Lower lobe of right lung (tissue), 2 donors: ENCODE measurements at regions not wholly inside any gene's neighbourhood (a gene's known extent, or its start where the extent isn't known, plus 50 kb on each side); places are given as distances from the start of the nearest gene placed in this dataset.

Experiments
- ATAC-seq, 2 donors: fragments of 200-7000 bp; cut with Tn5 transposase; one replicate each; pipeline ENCODE4 v1.9.1; 2020 to 2022; ENCODE audit warnings: mild to moderate bottlenecking in 2 of 2, moderate library complexity in 2 of 2
- DNase-seq: peaks from one replicate; pipeline ENCODE4 v3.0.0-alpha.2; 2020
- H3K27ac ChIP-seq: fragments of 200-600 bp; one replicate; pipeline ENCODE4 v1.8.0; 2022
- H3K27me3 ChIP-seq: fragments of 200-600 bp; one replicate; pipeline ENCODE4 v1.8.0; 2022; ENCODE audit warnings: low read depth
- H3K36me3 ChIP-seq: fragments of 200-600 bp; one replicate; pipeline ENCODE4 v1.8.0; 2022; ENCODE audit warnings: mild to moderate bottlenecking
- H3K4me1 ChIP-seq: fragments of 200-600 bp; one replicate; pipeline ENCODE4 v1.8.0; 2022
- H3K4me3 ChIP-seq: fragments of 200-600 bp; one replicate; pipeline ENCODE4 v1.8.0; 2022; ENCODE audit warnings: mild to moderate bottlenecking
- H3K9me3 ChIP-seq: fragments of 200-600 bp; one replicate; pipeline ENCODE4 v1.8.0; 2022
- intact Hi-C: fragments of 100-400 bp; cut with DNase I; formaldehyde crosslinking; loops from one replicate; pipeline ENCODE4 v1.11.0; 2022
- TF ChIP-seq, protein P1 (sequence below): fragments of 200-600 bp; IDR thresholded peaks from one replicate; pipeline ENCODE4 v1.8.0; 2022; ENCODE audit warnings: antibody characterized with exemption, mild to moderate bottlenecking
- donor health status: DM: no; HTN: yes; CAD: no; lungs with severe emphysema.

DNA sequence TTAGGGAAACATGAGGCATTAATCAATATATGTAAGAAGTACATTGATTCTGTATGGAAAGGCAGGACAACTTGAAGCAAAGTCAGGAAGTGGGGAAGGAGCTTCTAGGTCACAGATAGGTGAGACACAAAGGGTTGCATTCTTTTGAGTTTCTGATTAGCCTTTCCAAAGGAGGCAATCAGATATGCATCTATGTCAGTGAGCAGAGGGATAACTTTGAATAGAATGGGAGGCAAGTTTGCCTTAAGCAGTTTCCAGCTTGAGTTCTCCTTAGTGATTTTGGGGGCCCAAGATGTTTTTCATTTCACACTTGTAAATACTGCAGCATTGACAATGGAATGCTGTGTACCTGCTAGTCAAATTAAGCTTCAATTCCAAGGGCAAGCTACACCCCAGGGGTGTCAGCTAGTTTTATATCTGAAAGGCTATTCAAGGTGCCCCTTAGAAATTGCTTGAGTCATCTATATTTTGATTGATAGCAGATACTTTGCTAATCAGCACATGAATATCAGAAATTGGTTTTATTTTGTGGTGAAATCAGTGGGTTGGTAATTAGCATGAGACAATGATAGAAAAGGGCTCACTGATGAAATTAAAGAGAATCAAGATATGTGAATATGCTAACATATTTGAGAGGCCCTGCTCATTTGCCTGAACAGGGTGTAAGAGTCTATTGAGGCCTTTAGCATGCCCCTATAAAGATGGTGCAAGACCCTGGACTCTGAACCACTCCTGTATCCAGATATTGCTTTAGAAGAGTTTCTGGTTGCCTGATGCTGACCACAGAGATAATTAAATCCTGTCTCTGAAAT lies 131.5 kb downstream of the TMEM17 start:
- no peaks in the 10 kb centered on the region for H3K36me3 ChIP-seq
- no peaks in the 10 kb centered on the region for H3K27me3 ChIP-seq
- intact Hi-C loops = no loop called here
- peaks cover 6% of the 10 kb centered on the region for H3K9me3 ChIP-seq
- TF ChIP-seq, protein P1, sequence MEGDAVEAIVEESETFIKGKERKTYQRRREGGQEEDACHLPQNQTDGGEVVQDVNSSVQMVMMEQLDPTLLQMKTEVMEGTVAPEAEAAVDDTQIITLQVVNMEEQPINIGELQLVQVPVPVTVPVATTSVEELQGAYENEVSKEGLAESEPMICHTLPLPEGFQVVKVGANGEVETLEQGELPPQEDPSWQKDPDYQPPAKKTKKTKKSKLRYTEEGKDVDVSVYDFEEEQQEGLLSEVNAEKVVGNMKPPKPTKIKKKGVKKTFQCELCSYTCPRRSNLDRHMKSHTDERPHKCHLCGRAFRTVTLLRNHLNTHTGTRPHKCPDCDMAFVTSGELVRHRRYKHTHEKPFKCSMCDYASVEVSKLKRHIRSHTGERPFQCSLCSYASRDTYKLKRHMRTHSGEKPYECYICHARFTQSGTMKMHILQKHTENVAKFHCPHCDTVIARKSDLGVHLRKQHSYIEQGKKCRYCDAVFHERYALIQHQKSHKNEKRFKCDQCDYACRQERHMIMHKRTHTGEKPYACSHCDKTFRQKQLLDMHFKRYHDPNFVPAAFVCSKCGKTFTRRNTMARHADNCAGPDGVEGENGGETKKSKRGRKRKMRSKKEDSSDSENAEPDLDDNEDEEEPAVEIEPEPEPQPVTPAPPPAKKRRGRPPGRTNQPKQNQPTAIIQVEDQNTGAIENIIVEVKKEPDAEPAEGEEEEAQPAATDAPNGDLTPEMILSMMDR = no peak
- ATAC-seq = no peak
- H3K27ac ChIP-seq = no peak overlapping the region
- no peak overlapping the region for H3K4me3 ChIP-seq
- no peak for DNase-seq
- no peaks in the 10 kb centered on the region for H3K4me1 ChIP-seq

DNA sequence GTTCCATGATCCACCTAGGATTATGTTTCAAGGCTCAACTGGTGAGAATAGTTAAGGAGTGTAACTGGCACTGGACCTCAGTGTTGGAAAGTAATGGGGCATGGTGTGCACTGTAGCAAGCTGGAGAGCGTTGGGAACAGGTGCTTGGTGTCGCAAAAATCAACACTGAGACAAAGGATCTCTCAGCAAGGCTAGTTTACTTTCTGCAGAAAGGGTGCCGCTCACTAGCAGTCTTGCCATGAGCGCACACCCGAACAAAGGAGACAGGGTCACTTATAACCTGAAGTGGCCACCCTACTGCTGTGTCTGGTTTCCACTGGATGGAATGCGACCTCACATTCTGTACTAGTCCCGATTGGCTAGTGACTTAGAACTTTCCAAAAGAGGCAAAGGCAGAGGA lies 133.2 kb downstream of the TMEM17 start:
- peaks cover 6% of the 10 kb centered on the region for H3K9me3 ChIP-seq

DNA sequence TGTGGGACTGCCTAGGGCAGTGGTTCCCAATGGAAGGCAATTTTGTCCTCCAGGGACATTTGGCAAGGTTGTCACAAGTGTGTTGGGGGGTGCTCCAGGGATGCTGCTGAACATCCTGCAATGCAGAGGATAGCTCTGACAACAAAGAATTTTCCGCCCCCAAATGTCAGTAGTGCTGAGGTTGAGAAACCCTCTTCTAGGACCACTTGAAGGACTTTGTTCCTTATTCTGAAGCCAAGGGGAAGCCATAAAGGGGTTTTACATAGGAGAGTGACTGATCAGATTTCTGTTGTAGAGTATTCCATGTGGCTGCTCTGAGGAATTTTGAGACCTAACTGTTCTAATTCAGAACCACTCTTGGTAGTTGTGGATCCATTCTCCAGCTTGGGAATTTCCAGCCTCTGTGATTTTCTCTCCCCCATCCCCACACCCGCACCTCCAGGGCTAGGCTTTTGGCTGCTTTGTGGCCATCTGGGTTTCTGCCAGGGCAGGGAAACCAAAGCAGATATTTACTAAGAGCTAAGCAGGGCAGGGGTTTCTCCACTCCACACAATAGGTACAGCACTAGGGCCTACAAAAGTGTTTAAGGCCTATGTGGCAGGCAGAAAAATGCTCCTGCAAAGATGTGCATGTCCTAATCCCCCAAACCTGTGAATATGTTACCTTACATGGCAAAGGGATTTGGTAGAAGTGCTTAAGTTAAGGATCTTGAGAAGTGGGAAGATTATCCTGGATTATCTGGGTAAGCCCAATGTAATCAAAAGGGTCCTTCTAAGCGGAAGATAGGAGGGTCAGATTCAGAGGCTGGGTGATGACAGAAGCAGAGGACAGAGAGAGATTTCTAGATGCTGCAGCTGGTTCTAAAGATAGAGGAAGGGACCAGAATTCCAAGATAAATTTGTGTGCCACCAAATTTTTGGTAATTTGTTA lies 135.4 kb downstream of the TMEM17 start:
- no peaks in the 10 kb centered on the region for H3K36me3 ChIP-seq
- H3K27ac ChIP-seq = no peak overlapping the region
- DNase-seq (no peak), ATAC-seq (no peak)
- H3K9me3 ChIP-seq = peaks cover 6% of the 10 kb centered on the region
- H3K4me3 ChIP-seq = no peak overlapping the region
- intact Hi-C loops = no loop called here
- no peaks in the 10 kb centered on the region for H3K4me1 ChIP-seq
- TF ChIP-seq, protein P1 = no peak
- H3K27me3 ChIP-seq = no peaks in the 10 kb centered on the region

More for the DNA sequence above, 133.2 kb downstream of the TMEM17 start:
- no peak for ATAC-seq
- DNase-seq = no peak
- Histone ChIP-seq H3K4me1 (no peaks in the 10 kb centered on the region), H3K27ac (no peak overlapping the region), H3K27me3 (no peaks in the 10 kb centered on the region), H3K36me3 (no peaks in the 10 kb centered on the region), H3K4me3 (no peak overlapping the region)
- TF ChIP-seq, protein P1 = no peak
- intact Hi-C loops = no loop called here

DNA sequence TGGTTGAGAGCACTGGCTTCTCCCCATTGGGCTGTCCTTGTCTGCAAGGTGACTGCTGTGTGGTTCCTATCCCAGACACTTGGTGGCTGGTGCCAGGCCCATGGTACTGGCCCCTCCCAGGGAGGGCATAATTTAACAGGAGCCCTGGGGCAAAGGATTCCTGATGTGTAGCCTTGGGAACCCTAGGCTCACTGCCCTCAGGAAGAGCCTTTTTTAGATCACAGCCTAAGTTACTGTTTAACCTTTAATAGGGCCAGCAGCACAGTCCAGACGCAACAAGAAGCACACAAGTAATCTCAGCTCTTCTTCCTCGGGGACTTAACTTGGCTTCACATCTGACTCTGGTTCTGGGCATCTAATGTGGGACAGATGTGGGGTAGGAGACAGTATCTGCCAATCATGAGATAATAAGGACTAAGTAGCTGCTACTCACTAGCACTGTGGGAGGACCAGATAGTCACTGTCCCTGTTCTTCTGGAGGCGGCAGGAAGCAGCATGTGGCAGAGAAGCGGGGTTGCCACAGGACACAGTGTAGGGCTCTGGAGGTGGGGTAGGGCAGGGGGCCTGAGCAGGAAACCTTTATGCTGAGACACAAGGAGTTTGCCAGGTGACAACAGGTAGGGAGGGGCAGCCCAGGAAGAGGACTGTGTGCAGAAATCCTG lies 136.3 kb downstream of the TMEM17 start:
- H3K27ac ChIP-seq = no peak overlapping the region
- H3K4me1 ChIP-seq = no peaks in the 10 kb centered on the region
- H3K27me3 ChIP-seq = no peaks in the 10 kb centered on the region
- H3K9me3 ChIP-seq = peaks cover 6% of the 10 kb centered on the region
- ATAC-seq (no peak), DNase-seq (no peak)
- H3K36me3 ChIP-seq = no peaks in the 10 kb centered on the region
- intact Hi-C loops = no loop called here
- H3K4me3 ChIP-seq = no peak overlapping the region
- TF ChIP-seq, protein P1 = no peak

DNA sequence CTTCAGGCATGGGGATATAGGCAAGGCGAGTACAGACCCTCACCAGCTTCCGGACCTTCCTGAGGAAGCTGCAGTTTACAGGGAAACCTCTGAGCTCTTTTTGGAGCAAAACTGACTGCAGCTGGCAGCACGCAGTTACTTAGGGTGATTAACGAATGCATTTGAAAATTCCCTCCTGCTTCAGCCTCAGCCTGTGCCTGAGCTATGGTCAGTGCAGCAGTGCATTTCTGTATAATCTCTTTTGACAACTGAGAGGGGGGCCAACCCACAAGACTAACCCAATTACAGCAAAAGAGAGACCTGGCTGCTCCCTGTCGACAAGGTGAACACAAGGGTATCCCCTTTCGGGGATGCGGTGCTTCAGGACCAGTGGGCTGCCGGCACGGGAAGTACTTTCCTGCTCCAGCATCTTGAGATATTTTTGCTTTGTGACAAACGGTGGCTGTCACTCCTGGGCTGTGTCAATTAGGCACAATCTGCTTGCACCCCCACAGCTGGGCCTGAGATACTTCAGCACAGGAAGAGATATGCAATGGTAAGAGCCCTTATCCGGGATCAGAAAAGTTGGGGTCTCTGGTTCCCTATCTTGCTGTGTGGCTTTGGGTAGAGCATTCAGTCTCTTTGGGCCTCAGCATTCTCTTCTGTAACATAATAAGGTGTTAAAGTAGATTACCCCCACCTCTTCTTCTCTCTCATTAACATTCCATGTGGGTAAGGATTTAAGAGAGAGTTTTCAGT lies 141.0 kb downstream of the TMEM17 start:
- H3K9me3 ChIP-seq = peaks cover 2% of the 10 kb centered on the region
- TF ChIP-seq, protein P1 = no peak
- no peaks in the 10 kb centered on the region for H3K36me3 ChIP-seq
- no peak overlapping the region for H3K27ac ChIP-seq
- H3K4me3 ChIP-seq = no peak overlapping the region
- ATAC-seq = no peak
- no peaks in the 10 kb centered on the region for H3K4me1 ChIP-seq
- no peak for DNase-seq
- H3K27me3 ChIP-seq = no peaks in the 10 kb centered on the region
- intact Hi-C loops = no loop called here
